NCI-H69 (cell line): ENCODE measurements at regions not wholly inside any gene's neighbourhood (a gene's known extent, or its start where the extent isn't known, plus 50 kb on each side); places are given as distances from the start of the nearest gene placed in this dataset.

Experiments used
- DNase-seq: peaks from one replicate; lab custom pipeline; 2025; lab: John Stamatoyannopoulos, UW

- no peak for DNase-seq
These were observed 70.5 kb upstream of the SPTLC1 start for GRCh38 chr9:92185681-92186080.

GRCh38 chr9:92185096-92185495 lies 69.9 kb upstream of the SPTLC1 start:
- DNase-seq, result no peak

- no peak for DNase-seq
These were observed 68.9 kb upstream of the SPTLC1 start for GRCh38 chr9:92184041-92184564.

GRCh38 chr9:92183449-92183848 lies 68.2 kb upstream of the SPTLC1 start:
- no peak for DNase-seq

GRCh38 chr9:92181296-92181695 lies 66.1 kb upstream of the SPTLC1 start:
- DNase-seq, result peak; percentile 33

GRCh38 chr9:92180669-92181181 lies 65.5 kb upstream of the SPTLC1 start:
- DNase-seq, result peak; percentile 89

- DNase-seq, result no peak
These were observed 64.8 kb upstream of the SPTLC1 start for GRCh38 chr9:92180002-92180400.

- no peak for DNase-seq
These were observed 64.2 kb upstream of the SPTLC1 start for GRCh38 chr9:92179286-92180001.

GRCh38 chr9:92177591-92177990 lies 62.4 kb upstream of the SPTLC1 start:
- no peak for DNase-seq

GRCh38 chr9:92176800-92177185 lies 61.6 kb upstream of the SPTLC1 start:
- no peak for DNase-seq

GRCh38 chr9:92176068-92176799 lies 61.0 kb upstream of the SPTLC1 start:
- peak; percentile 24 for DNase-seq

GRCh38 chr9:92175441-92175840 lies 60.2 kb upstream of the SPTLC1 start:
- no peak for DNase-seq

- DNase-seq, result no peak
These were observed 58.1 kb upstream of the SPTLC1 start for GRCh38 chr9:92173318-92173717.

- peak; percentile 84 for DNase-seq
These were observed 56.6 kb upstream of the SPTLC1 start for GRCh38 chr9:92171822-92172221.

GRCh38 chr9:92171281-92171680 lies 56.1 kb upstream of the SPTLC1 start:
- no peak for DNase-seq

GRCh38 chr9:92170848-92171247 lies 55.6 kb upstream of the SPTLC1 start:
- DNase-seq, result peak; percentile 22

- no peak for DNase-seq
These were observed 50.3 kb upstream of the SPTLC1 start for GRCh38 chr9:92165484-92165883.
